C4-2B (cell line): ENCODE measurements at regions not wholly inside any gene's neighbourhood (a gene's known extent, or its start where the extent isn't known, plus 50 kb on each side); places are given as distances from the start of the nearest gene placed in this dataset.

Source experiments
- ZFX ChIP-seq: fragments of 450-650 bp; IDR thresholded peaks from 2 replicates; pipeline ENCODE4 v1.6.1; 2017
- TF ChIP-seq, protein P1 (sequence below): fragments of 450-650 bp; conservative IDR thresholded peaks from 2 replicates; pipeline ENCODE4 v1.5.1; 2017; ENCODE audit warnings: mild to moderate bottlenecking

- TF ChIP-seq, protein P1, sequence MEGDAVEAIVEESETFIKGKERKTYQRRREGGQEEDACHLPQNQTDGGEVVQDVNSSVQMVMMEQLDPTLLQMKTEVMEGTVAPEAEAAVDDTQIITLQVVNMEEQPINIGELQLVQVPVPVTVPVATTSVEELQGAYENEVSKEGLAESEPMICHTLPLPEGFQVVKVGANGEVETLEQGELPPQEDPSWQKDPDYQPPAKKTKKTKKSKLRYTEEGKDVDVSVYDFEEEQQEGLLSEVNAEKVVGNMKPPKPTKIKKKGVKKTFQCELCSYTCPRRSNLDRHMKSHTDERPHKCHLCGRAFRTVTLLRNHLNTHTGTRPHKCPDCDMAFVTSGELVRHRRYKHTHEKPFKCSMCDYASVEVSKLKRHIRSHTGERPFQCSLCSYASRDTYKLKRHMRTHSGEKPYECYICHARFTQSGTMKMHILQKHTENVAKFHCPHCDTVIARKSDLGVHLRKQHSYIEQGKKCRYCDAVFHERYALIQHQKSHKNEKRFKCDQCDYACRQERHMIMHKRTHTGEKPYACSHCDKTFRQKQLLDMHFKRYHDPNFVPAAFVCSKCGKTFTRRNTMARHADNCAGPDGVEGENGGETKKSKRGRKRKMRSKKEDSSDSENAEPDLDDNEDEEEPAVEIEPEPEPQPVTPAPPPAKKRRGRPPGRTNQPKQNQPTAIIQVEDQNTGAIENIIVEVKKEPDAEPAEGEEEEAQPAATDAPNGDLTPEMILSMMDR = no peak
- no peak for TF ChIP-seq ZFX
These were observed 1075.6 kb downstream of the HACE1 start for GRCh38 chr6:103784117-103784516.
